ENCODE measurements at regions not wholly inside any gene's neighbourhood (a gene's known extent, or its start where the extent isn't known, plus 50 kb on each side); places are given as distances from the start of the nearest gene placed in this dataset.
"Not testable (repeated sequence)": the region's sequence is repeated elsewhere in the genome, so short reads cannot be mapped to it uniquely, and the experiment has no call there.

- no peak for DNase-seq
Measured at GRCh38 chr16:13478991-13479390, 441.0 kb upstream of the ERCC4 start.

DNA sequence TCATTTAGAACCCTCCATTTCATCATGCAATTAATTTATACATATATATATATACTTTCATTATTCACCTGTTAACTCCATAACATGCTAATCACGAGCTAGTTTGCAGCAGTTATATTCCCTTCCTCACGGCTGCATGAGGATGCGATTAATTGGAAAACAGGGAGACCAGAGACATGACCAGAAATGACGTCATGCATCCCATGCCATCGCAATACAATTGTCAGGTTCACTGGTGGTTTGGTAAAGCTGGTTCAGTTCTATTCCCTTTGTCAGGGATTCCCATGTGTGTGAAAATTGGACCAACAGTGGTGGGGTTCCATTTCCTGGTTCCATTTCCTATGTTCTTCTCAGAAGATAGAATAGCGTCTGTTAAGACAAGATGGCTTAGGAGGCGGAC is 440.4 kb upstream of the ERCC4 start:
- no peak for DNase-seq

- no peak for DNase-seq
Measured at GRCh38 chr16:13480801-13481200, 439.2 kb upstream of the ERCC4 start.

DNA sequence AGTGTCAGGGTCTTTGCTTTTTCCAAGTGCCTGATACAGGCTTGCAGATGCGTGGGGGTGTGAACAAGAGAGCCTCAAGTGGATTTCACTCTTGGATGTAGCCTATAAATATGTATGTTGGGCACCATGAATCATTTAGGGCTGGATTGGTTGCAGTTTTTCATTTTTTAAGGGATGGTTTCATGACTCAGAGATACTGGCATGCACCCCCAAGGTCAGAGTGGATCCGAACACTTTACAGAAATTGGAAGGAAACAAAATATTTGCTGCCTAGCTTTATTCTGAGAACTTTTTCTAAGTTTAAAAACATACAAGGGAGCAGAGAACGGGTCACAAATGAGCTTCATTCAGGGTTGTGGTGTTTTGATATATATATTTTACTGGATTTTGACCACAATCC is 436.8 kb upstream of the ERCC4 start:
- no peak for DNase-seq

- DNase-seq: not testable (repeated sequence)
Measured at GRCh38 chr16:13489416-13489815, 430.5 kb upstream of the ERCC4 start.

DNA sequence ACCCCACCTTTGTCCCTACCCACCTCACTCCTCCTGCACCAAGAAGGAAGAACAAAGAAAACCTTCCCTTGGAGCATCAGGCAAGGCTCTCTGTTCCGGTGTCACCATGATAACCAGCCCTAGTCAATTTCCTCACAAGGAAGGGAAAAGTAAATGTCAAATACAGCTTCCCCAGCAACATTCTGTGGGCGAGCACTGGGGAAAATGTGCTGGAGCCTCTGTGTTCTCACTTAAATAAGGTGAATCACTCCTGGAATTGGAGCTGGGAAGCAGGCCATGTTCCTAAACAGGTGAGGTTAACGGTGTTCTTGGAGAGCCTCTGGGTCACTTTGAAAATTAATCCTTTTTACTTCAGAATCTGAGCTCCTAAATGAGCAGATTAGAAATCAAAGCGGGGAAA is 427.9 kb upstream of the ERCC4 start:
- no peak for DNase-seq

- DNase-seq: peak; percentile 34
Measured at GRCh38 chr16:13503960-13504635, 415.9 kb upstream of the ERCC4 start.

GRCh38 chr16:13507530-13507929 is 412.4 kb upstream of the ERCC4 start:
- DNase-seq: no peak

DNA sequence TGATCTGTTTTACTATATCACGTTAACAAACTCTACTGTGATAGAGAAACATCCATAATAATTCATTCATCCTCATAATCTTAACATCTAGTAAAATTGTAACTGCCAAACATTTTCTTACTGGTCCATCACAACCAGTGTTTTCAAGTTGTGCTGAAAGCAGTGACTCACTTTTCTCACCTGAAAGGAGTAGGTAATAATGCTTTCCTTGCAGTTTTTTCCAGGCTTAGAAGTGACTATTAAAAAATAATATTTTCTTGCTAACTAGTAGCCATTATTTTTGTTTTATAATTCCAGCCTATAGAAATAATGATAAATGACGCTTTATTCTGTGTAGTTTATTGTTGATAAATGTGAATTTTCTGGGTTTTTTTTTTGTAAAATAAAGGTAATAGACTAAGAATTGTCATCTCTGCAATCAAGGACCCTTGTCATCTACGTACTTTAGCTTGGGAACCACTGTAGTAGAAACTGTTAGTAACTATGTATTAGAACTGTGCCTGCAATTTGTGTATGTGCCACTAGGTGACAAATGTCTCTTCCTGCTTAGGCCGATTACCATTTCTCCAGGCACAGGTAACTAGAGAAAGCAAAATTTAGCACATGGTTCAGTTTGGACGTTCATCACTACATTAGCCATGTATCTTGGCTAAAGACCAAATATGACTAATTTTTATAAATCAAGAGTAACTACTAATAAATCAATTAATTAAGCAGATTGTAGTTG is 409.4 kb upstream of the ERCC4 start:
- DNase-seq: no peak

- DNase-seq: peak; percentile 72
Measured at GRCh38 chr16:13517841-13518240, 402.1 kb upstream of the ERCC4 start.

DNA sequence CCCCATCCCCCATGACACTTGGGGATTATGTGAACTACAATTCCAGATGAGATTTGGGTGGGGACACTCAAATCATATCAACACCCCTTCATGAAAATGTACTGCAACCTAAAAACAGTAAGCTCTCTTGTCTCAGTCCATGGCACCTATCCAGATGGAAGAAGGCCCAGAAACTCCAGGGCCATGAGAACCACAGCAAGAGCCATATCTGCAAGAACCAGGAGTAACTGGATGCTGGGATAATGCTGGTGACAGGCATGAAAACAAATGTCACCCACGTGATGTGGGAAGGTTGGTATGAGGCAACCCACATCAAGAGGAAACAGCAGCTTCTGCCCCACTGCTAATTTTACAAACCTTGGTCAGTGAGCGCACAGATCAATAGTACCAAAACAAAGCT is 400.1 kb upstream of the ERCC4 start:
- DNase-seq: no peak

DNA sequence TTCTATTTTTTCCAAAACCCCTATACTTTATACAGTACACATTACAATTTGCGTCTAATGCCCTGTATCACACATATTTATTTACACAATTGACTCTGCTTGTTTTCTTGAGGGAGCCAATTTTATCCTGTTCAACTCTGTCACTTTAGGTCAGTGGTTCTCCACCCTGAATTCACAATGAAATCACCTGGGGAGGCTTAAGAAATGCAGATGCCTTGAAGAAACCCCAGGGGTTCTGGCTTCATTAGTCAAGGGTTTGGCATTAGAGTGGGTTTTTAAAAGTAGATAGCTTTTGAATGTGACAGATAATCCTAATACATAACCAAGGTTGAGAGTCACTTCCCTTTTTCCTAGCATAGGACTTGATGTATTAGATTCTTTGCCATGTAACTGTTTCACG is 398.6 kb upstream of the ERCC4 start:
- no peak for DNase-seq

DNA sequence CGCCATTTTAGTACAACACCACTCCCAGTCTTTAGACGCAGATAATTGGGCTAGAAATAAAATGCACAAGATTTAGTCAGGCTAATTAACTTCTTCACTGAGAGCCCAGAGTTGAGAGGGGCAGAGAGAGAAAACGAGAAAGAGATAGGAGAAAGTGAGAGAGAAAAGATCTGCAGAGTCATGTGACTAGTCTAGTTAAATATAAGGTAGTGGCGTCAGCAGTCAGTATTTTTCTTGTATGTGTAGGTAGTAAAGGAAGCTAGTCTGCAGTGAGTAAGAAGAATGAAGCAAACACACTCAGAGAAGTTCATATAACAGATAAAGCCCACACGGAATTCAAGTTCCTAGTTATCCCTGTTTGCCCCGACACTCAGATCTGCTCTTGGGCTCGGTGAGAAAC is 392.6 kb upstream of the ERCC4 start:
- DNase-seq: no peak

GRCh38 chr16:13528691-13529090 is 391.3 kb upstream of the ERCC4 start:
- no peak for DNase-seq

GRCh38 chr16:13529193-13529982 is 390.6 kb upstream of the ERCC4 start:
- DNase-seq: no peak

GRCh38 chr16:13540771-13541170 is 379.2 kb upstream of the ERCC4 start:
- no peak for DNase-seq

- DNase-seq: no peak
Measured at GRCh38 chr16:13542284-13542683, 377.7 kb upstream of the ERCC4 start.

DNA sequence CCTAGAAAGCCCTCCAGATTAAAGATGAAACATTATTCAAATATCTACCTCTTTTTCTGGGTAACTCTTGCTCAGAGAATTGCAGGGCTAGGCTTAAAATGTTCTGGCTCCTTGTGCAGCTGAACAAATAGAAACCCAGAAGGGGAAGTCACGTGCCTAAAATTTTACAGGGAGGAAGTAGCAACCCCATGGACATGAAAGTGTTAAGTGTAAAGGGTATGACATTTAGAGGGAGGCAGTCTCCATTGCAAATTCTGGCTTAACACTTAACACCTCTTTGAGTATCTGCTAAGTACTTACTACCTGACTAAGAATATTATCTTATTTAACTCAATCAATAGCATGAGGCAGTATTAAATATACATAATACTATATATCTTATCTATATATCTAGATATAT is 376.1 kb upstream of the ERCC4 start:
- DNase-seq: no peak

GRCh38 chr16:13545271-13545670 is 374.7 kb upstream of the ERCC4 start:
- DNase-seq: no peak

GRCh38 chr16:13550254-13550653 is 369.7 kb upstream of the ERCC4 start:
- no peak for DNase-seq

- no peak for DNase-seq
Measured at GRCh38 chr16:13552062-13552959, 367.6 kb upstream of the ERCC4 start.

DNA sequence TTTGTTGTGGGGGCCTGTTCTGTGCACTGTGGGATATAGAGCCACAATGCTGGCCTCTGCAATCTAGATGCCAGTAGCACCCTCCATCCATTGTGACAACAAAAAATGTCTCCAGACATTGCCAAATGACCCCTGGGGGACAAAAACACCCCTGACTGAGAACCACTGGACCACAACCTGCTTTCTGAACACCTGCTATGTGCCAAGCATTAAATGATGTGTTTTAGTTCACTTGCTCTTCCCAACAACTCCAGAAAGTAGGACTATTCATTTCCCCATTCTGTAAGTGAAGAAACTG is 367.0 kb upstream of the ERCC4 start:
- no peak for DNase-seq

GRCh38 chr16:13553453-13553985 is 366.4 kb upstream of the ERCC4 start:
- DNase-seq: peak; percentile 32
